Stimulated activated CD4-positive, alpha-beta T cell treated with anti-CD3 and anti-CD28 coated beads, Interleukin-15, amount 100 ng/mL, for 1 hour (primary cell): ENCODE measurements at regions not wholly inside any gene's neighbourhood (a gene's known extent, or its start where the extent isn't known, plus 50 kb on each side); places are given as distances from the start of the nearest gene placed in this dataset.

Source experiments
- DNase-seq, 2 donors: peaks; one replicate each; pipeline ENCODE4 v3.0.0-alpha.2; 2020; ENCODE audit warnings: low read depth in 1 of 2, low spot score in 1 of 2

GRCh38 chr20:60877071-60877857, 374.8 kb upstream of the CDH4 start:
- DNase-seq: no peak

GRCh38 chr20:60882836-60883235, 369.2 kb upstream of the CDH4 start:
- DNase-seq: no peak

GRCh38 chr20:60883496-60883895, 368.6 kb upstream of the CDH4 start:
- DNase-seq: no peak

GRCh38 chr20:60884277-60884676, 367.8 kb upstream of the CDH4 start:
- no peak for DNase-seq

GRCh38 chr20:60888771-60889170, 363.3 kb upstream of the CDH4 start:
- no peak for DNase-seq

- no peak for DNase-seq
Observed at GRCh38 chr20:60892095-60892813, 359.8 kb upstream of the CDH4 start.

GRCh38 chr20:60894091-60894490, 358.0 kb upstream of the CDH4 start:
- no peak for DNase-seq

GRCh38 chr20:60895363-60896079, 356.5 kb upstream of the CDH4 start:
- DNase-seq: no peak

- no peak for DNase-seq
Observed at GRCh38 chr20:60897976-60898375, 354.1 kb upstream of the CDH4 start.

- DNase-seq: no peak
Observed at GRCh38 chr20:60899320-60899719, 352.7 kb upstream of the CDH4 start.

- DNase-seq: no peak
Observed at GRCh38 chr20:60900618-60901017, 351.4 kb upstream of the CDH4 start.

- no peak for DNase-seq
Observed at GRCh38 chr20:60901831-60902230, 350.2 kb upstream of the CDH4 start.

GRCh38 chr20:60903325-60903971, 348.6 kb upstream of the CDH4 start:
- DNase-seq: no peak

GRCh38 chr20:60904730-60905129, 347.3 kb upstream of the CDH4 start:
- DNase-seq: no peak

- DNase-seq: no peak
Observed at GRCh38 chr20:60905919-60906318, 346.1 kb upstream of the CDH4 start.

- no peak for DNase-seq
Observed at GRCh38 chr20:60906555-60906954, 345.5 kb upstream of the CDH4 start.

GRCh38 chr20:60913298-60913697, 338.8 kb upstream of the CDH4 start:
- no peak for DNase-seq

GRCh38 chr20:60921022-60921622, 330.9 kb upstream of the CDH4 start:
- peak in 1 of 2 donors; percentile 3 for DNase-seq

- no peak for DNase-seq
Observed at GRCh38 chr20:60926831-60927230, 325.2 kb upstream of the CDH4 start.

GRCh38 chr20:60928341-60928740, 323.7 kb upstream of the CDH4 start:
- no peak for DNase-seq
